Large intestine (tissue), 3 donors: ENCODE measurements at regions not wholly inside any gene's neighbourhood (a gene's known extent, or its start where the extent isn't known, plus 50 kb on each side); places are given as distances from the start of the nearest gene placed in this dataset.
"Not testable (repeated sequence)": the region's sequence is repeated elsewhere in the genome, so short reads cannot be mapped to it uniquely, and the experiment has no call there.

Experiments
- DNase-seq, 2 donors: peaks; one replicate each; pipeline versions ENCODE4 v3.0.0 to v3.0.0-alpha.2; 2013
- H3K27ac ChIP-seq: one replicate; pipeline ENCODE4 v1.5.1; 2013; ENCODE audit warnings: low read length
- H3K27me3 ChIP-seq: 2 replicates; pipeline ENCODE4 v1.6.1; 2013; ENCODE audit warnings: low read length; ENCODE audit not compliant: control insufficient read depth, insufficient read depth
- H3K36me3 ChIP-seq: 2 replicates; pipeline ENCODE4 v1.6.1; 2013; ENCODE audit warnings: low read length; ENCODE audit not compliant: control insufficient read depth, insufficient read depth
- H3K4me1 ChIP-seq: one replicate; pipeline ENCODE4 v1.6.1; 2013; ENCODE audit warnings: low read length; ENCODE audit not compliant: control insufficient read depth, insufficient read depth
- H3K4me3 ChIP-seq: one replicate; pipeline ENCODE4 v1.5.1; 2013; ENCODE audit warnings: low read length
- H3K9me3 ChIP-seq: one replicate; pipeline ENCODE4 v1.6.1; 2013; ENCODE audit warnings: mild to moderate bottlenecking, low read depth, low read length, moderate library complexity; ENCODE audit not compliant: control insufficient read depth
- WGBS: methylation state at CpG from one replicate; pipeline ENCODE4 v1.1.5; 2013; ENCODE audit warnings: low lambda C conversion rate; ENCODE audit not compliant: insufficient coverage; 5-methylcytosine and 5-hydroxymethylcytosine counted together

DNA sequence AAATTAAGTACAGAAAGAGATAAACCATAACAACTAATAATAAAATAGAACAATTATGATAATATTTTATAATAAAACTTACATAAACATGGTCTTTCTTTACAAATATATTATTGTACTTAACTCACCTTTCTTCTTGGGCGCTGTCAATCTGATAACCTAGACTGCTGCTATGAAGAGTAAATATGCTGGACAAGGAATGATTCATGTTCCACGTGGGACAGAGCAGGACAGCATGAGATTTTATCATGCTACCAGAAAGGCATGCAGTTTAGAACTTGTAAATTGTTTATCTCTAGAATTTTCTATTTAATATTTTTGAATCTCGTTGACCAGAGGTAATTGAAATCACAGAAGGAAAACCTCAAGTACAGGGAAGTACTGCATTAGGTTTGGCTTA lies 210.7 kb downstream of the ANKRD30B start:
- no peak for DNase-seq
- H3K27me3 ChIP-seq, result no peaks in the 10 kb centered on the region
- WGBS, result no CpG with 5 or more reads among the region's 3 CpGs
- H3K4me3 ChIP-seq, result no peak overlapping the region
- H3K9me3 ChIP-seq, result peaks cover 10% of the 10 kb centered on the region
- no peaks in the 10 kb centered on the region for H3K4me1 ChIP-seq
- H3K27ac ChIP-seq, result no peak overlapping the region
- no peaks in the 10 kb centered on the region for H3K36me3 ChIP-seq

DNA sequence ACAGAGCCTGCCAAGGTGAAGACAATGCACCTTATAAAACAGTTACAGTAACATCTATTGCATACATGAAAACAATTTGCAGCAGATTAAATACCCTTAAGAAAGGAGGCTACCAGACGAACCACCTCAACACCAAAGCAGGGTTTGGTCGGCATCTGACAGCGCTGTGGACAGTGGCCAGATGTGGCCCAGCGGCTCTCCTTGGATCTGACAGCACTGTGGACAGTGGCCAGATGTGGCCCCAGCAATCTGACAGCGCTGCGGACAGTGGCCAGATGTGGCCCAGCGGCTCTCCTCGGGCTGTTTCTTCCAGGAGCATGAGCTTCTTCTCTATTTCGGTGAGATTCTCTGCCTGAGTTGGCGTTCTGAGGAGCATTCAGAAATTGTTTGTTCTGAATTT lies 211.6 kb downstream of the ANKRD30B start:
- Histone ChIP-seq H3K4me3 (no peak overlapping the region), H3K36me3 (no peaks in the 10 kb centered on the region), H3K27ac (no peak overlapping the region), H3K27me3 (no peaks in the 10 kb centered on the region), H3K4me1 (no peaks in the 10 kb centered on the region), H3K9me3 (peaks cover 10% of the 10 kb centered on the region)
- WGBS, result no CpG with 5 or more reads among the region's 10 CpGs
- DNase-seq, result no peak

DNA sequence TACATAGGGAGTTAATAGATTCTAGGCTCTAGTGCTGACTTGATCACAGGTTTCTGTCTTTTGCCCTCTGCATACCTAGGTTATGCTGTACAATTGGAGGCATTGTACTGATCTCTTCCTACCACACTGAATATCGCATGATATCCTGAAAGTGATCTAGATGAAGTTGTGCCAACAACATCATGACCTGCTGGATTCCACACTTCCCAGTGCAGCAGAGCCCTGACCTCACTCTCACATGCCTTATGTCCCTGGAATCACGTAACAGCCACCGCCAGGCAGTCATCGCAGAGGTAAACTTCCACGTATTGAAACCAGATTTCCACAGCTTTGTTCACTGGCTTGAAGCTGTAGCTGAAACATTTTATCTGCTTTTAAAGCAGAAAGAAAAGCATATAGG lies 214.0 kb downstream of the ANKRD30B start:
- no peak for DNase-seq
- no CpG with 5 or more reads among the region's 5 CpGs for WGBS
- H3K36me3 ChIP-seq, result no peaks in the 10 kb centered on the region
- H3K4me3 ChIP-seq, result no peak overlapping the region
- peaks cover 14% of the 10 kb centered on the region for H3K9me3 ChIP-seq
- H3K27me3 ChIP-seq, result no peaks in the 10 kb centered on the region
- no peak overlapping the region for H3K27ac ChIP-seq
- H3K4me1 ChIP-seq, result no peaks in the 10 kb centered on the region

DNA sequence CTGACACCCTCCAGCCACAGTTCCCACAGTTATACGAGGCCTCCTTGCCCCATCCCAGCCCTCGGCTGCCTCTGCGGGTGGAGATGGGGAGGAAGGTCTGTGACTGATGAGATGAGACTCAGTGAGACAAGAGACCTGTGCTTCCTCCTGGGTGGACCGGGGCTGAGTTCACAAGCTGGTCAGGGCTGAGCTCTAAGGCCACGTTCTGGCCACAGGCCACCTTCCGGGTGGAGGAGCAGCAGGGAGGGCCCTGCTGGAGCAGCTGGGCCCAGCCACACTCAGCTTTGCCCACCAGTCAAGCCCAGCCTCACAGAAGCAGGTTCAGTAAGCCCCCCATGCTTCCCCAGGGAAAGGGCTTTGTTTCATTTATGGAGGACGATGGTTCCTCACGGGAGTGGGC lies 214.7 kb downstream of the ANKRD30B start:
- WGBS, result no CpG with 5 or more reads among the region's 8 CpGs
- Histone ChIP-seq H3K4me1 (no peaks in the 10 kb centered on the region), H3K27ac (no peak overlapping the region), H3K27me3 (no peaks in the 10 kb centered on the region), H3K4me3 (no peak overlapping the region), H3K36me3 (no peaks in the 10 kb centered on the region), H3K9me3 (peaks cover 14% of the 10 kb centered on the region)
- no peak for DNase-seq

DNA sequence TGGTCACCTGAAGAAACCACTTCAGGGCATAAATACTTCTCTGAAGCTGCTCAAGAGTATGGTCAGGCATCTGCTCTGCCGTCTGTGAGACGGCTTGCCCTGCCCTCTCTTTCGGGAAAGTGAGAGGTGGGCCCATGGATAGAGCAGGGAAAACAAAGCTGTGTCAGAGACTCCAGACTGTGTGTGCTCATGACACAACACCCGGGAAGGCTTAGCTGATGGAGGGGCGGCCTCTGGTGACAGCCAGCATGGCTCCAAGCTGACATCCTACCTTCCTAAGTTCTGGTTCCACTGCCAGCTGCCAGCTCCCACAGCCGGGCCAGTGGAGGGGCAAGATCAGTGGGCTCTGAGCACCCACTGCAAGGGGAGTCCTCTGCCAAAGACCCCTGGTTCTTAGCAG lies 215.3 kb downstream of the ANKRD30B start:
- H3K36me3 ChIP-seq, result no peaks in the 10 kb centered on the region
- no CpG with 5 or more reads among the region's 6 CpGs for WGBS

DNA sequence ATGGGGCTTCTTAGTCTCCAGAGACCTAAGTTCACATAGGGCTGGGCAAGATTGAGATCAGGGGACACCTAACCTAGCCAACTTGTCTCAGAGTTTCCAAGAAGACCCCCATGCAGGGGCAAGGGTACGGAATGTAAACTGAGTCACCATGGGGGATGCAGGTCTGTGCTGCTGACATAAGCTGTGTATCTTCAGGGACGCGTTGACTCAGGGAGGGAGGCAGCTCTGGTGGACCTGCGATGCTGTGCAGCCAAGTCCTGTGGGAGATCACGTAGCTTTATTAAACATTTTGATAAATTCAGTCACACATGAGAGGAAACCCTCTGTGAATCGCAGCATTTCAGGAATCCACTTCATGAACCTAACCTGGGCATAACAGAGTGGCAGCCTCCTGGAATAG lies 216.0 kb downstream of the ANKRD30B start:
- 100% methylated on average over 1 of the region's 6 CpGs for WGBS
- peaks cover 14% of the 10 kb centered on the region for H3K9me3 ChIP-seq
- H3K4me1 ChIP-seq, result no peaks in the 10 kb centered on the region
- no peak for DNase-seq
- no peaks in the 10 kb centered on the region for H3K36me3 ChIP-seq
- H3K27ac ChIP-seq, result no peak overlapping the region
- no peak overlapping the region for H3K4me3 ChIP-seq
- no peaks in the 10 kb centered on the region for H3K27me3 ChIP-seq

More for the DNA sequence above, 215.3 kb downstream of the ANKRD30B start:
- no peaks in the 10 kb centered on the region for H3K4me1 ChIP-seq
- H3K9me3 ChIP-seq, result peaks cover 14% of the 10 kb centered on the region
- H3K4me3 ChIP-seq, result no peak overlapping the region
- no peaks in the 10 kb centered on the region for H3K27me3 ChIP-seq
- H3K27ac ChIP-seq, result no peak overlapping the region
- DNase-seq, result no peak

DNA sequence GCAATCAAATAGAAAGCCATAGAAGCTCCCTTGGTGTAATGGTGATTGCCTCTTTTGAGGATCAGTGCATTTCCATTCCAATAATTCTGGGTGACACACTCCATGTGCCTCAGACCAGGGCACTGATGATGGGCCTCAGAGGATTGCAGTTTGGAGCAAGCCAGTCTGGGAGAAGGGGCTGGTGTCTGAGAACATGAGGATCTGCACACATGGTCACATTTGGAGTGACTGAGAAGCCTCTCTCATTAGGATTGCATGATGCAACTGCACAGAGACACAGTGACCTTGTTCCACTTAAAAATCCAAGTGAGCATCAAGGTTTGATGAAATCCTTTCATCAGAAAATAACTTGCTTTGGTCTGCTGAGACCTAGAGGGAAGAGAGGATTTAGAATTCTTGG lies 216.4 kb downstream of the ANKRD30B start:
- H3K4me3 ChIP-seq, result no peak overlapping the region
- H3K27me3 ChIP-seq, result no peaks in the 10 kb centered on the region
- DNase-seq, result no peak
- no peaks in the 10 kb centered on the region for H3K36me3 ChIP-seq
- H3K27ac ChIP-seq, result no peak overlapping the region
- H3K9me3 ChIP-seq, result peaks cover 14% of the 10 kb centered on the region
- no peaks in the 10 kb centered on the region for H3K4me1 ChIP-seq

DNA sequence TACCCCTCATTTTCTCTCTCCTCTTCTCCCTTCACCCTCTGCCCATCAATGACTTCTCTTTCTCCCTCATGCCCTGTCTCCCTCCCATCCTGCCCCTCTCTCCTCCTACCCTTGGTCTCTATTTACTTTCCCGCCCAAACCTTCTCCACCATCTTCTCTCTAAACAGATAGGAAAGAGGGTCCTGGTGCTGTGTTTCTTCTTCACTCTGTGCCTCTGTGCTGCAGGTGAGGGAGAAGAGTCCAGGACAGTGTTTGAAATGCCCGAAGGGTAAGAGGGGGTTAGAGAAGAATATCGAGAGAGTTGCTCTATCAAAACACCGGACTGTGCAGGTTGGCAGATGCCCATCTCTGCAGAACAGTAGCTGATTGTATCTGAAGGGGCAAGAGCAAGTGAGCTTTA lies 217.0 kb downstream of the ANKRD30B start:
- H3K27ac ChIP-seq, H3K36me3 ChIP-seq, DNase-seq, H3K4me3 ChIP-seq, H3K27me3 ChIP-seq, H3K4me1 ChIP-seq: not testable (repeated sequence)
- 100% methylated on average over 2 of the region's 4 CpGs for WGBS
- peaks cover 14% of the 10 kb centered on the region for H3K9me3 ChIP-seq

DNA sequence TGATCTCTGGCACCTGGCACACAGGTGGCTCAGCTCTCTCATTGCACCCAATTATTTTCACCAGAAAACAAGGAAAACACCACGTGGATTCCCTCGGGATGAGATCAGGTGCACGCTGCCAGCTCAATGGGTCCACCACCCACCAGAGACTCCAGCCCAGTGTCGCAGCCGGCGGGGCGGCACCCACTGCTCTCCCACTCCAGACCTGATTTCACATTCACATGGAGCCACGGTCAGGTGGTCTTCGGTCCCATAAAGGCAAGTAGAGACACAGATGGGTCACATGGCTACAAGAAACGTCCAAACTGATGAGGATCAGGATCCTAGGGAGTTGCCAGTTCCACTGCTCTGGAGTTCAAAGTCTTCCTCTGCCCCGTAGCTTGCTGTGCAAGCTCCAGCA lies 217.6 kb downstream of the ANKRD30B start:
- no peaks in the 10 kb centered on the region for H3K36me3 ChIP-seq
- no peaks in the 10 kb centered on the region for H3K4me1 ChIP-seq
- no peak for DNase-seq
- H3K27ac ChIP-seq, result no peak overlapping the region
- H3K27me3 ChIP-seq, result no peaks in the 10 kb centered on the region
- H3K4me3 ChIP-seq, result no peak overlapping the region
- H3K9me3 ChIP-seq, result peaks cover 14% of the 10 kb centered on the region
- WGBS, result no CpG with 5 or more reads among the region's 11 CpGs

DNA sequence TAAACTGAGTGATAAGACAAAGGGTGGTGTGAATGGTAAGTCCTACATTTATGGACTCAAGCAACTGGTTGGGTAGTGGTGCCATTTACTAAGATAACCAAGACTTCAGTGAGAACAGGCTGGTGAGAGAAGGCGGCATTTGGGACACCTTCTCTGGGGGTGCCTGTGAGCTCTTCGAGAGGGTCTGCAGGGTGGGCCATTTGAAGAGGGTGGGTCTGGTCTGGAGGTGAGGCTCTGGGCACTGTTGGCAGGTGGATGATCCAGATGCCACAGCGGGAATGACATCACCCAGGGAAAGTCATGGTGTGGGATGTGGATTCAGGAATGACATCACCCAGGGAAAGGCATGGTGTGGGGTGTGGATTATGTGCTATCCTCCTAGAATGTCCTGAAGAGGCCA lies 219.3 kb downstream of the ANKRD30B start:
- H3K4me1 ChIP-seq, DNase-seq, H3K27ac ChIP-seq, H3K36me3 ChIP-seq, H3K27me3 ChIP-seq, H3K4me3 ChIP-seq: not testable (repeated sequence)
- H3K9me3 ChIP-seq, result peaks cover 14% of the 10 kb centered on the region
- WGBS, result no CpG with 5 or more reads among the region's 3 CpGs

DNA sequence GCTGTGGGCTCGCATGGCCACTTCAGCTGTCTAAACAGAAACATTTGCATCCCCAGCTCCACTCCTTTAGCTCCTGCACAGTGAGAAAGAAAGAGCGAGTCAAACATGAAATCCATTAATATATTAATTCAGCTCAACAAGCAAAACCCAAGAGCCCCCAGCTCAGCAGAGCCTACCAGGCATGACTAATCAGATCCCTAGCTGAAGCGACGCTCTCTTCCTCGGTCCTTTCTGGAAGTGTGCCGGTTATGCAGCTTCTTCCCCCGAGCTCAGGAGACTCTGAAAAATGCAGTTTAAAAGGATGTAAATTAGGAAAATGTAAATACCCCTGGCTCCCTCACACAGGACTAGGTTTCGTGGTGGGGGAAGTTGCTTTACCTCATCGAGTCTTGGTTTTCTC lies 221.5 kb downstream of the ANKRD30B start:
- Histone ChIP-seq H3K9me3 (peaks cover 6% of the 10 kb centered on the region), H3K36me3 (no peaks in the 10 kb centered on the region), H3K4me3 (no peak overlapping the region), H3K4me1 (no peaks in the 10 kb centered on the region), H3K27ac (no peak overlapping the region), H3K27me3 (no peaks in the 10 kb centered on the region)
- DNase-seq, result no peak
- WGBS, result no CpG with 5 or more reads among the region's 9 CpGs
